HEK293 (cell line): ENCODE measurements at regions not wholly inside any gene's neighbourhood (a gene's known extent, or its start where the extent isn't known, plus 50 kb on each side); places are given as distances from the start of the nearest gene placed in this dataset.

Experiments
- CTCF ChIA-PET: fragments of 350-600 bp; formaldehyde crosslinking; extraction: SDS; loops from one replicate; lab custom pipeline; 2021; ENCODE audit warnings: antibody characterized with exemption; lab: Yijun Ruan, JAX
- POLR2A ChIA-PET: fragments of 300-600 bp; formaldehyde crosslinking; extraction: SDS; loops from one replicate; lab custom pipeline; 2020; ENCODE audit warnings: antibody characterized with exemption, inconsistent platforms; lab: Yijun Ruan, JAX
- H3K27ac ChIP-seq: fragments of 200-500 bp; sonication (Bioruptor generic); 2 replicates; pipeline ENCODE4 v1.5.1; 2014; ENCODE audit warnings: low read depth, low read length, control low read depth, inconsistent platforms; ENCODE audit errors: extremely low read depth
- H3K36me3 ChIP-seq, 2 experiments: fragments of 200-500 bp in 1 of 2; sonication (Bioruptor generic) in 1 of 2; 1 replicate in 1 of 2; 2 replicates in 1 of 2; pipeline ENCODE4 v1.5.1; 2014 to 2017; ENCODE audit warnings: inconsistent platforms in 2 of 2, low read length in 2 of 2; ENCODE audit not compliant: control insufficient read depth in 2 of 2, insufficient read depth in 1 of 2
- H3K4me1 ChIP-seq: fragments of 200-500 bp; sonication (Bioruptor generic); 2 replicates; pipeline ENCODE4 v1.5.1; 2014; ENCODE audit warnings: mild to moderate bottlenecking, low read length, inconsistent platforms; ENCODE audit not compliant: control insufficient read depth, insufficient read depth
- H3K4me3 ChIP-seq: 2 replicates; pipeline ENCODE4 v1.5.1; 2011; ENCODE audit warnings: low read depth, mild to moderate bottlenecking, control low read depth, low read length, moderate library complexity
- H3K9me3 ChIP-seq: fragments of 200-500 bp; sonication (Bioruptor generic); 2 replicates; pipeline ENCODE4 v1.5.1; 2014; ENCODE audit warnings: low read depth, low read length, inconsistent platforms; ENCODE audit not compliant: control insufficient read depth, insufficient read depth
- HOXD13 ChIP-seq: sonication (generic); formaldehyde crosslinking; IDR thresholded peaks from 2 replicates; pipeline ENCODE4 v1.8.0; 2022; ENCODE audit warnings: missing genetic modification reagents, borderline replicate concordance
- OVOL3 ChIP-seq: fragments of 450-650 bp; formaldehyde crosslinking; IDR thresholded peaks from 2 replicates; pipeline ENCODE4 v1.5.1; 2016; ENCODE audit warnings: missing biosample characterization, missing genetic modification characterization
- TCF7L2 ChIP-seq: IDR thresholded peaks from 2 replicates; pipeline ENCODE4 v1.6.1; 2011; ENCODE audit warnings: low read depth, mild to moderate bottlenecking, inconsistent platforms, low read length, moderate library complexity, borderline replicate concordance
- ZBTB8A ChIP-seq: fragments of 450-650 bp; formaldehyde crosslinking; IDR thresholded peaks from 2 replicates; pipeline ENCODE4 v1.5.1; 2016; ENCODE audit warnings: missing biosample characterization, missing genetic modification characterization
- ZFP69B ChIP-seq: fragments of 450-650 bp; formaldehyde crosslinking; IDR thresholded peaks from 2 replicates; pipeline ENCODE4 v1.5.1; 2016; ENCODE audit warnings: missing biosample characterization, missing genetic modification characterization
- ZIC2 ChIP-seq: fragments of 450-650 bp; formaldehyde crosslinking; IDR thresholded peaks from 2 replicates; pipeline ENCODE4 v1.5.1; 2016; ENCODE audit warnings: missing biosample characterization, missing genetic modification characterization
- ZNF112 ChIP-seq: fragments of 450-650 bp; formaldehyde crosslinking; IDR thresholded peaks from 2 replicates; pipeline ENCODE4 v1.5.0; 2017; ENCODE audit warnings: missing biosample characterization, missing genetic modification characterization
- ZNF121 ChIP-seq: fragments of 450-650 bp; formaldehyde crosslinking; IDR thresholded peaks from 2 replicates; pipeline ENCODE4 v1.5.1; 2016; ENCODE audit warnings: missing biosample characterization, missing genetic modification characterization
- ZNF394 ChIP-seq: fragments of 450-650 bp; formaldehyde crosslinking; IDR thresholded peaks from 2 replicates; pipeline ENCODE4 v1.5.1; 2016; ENCODE audit warnings: missing biosample characterization, missing genetic modification characterization, mild to moderate bottlenecking, moderate library complexity, borderline replicate concordance
- ZNF423 ChIP-seq: fragments of 450-650 bp; formaldehyde crosslinking; IDR thresholded peaks from 2 replicates; pipeline ENCODE4 v1.5.1; 2016; ENCODE audit warnings: missing biosample characterization, missing genetic modification characterization
- ZNF600 ChIP-seq: fragments of 450-650 bp; formaldehyde crosslinking; IDR thresholded peaks from 2 replicates; pipeline ENCODE4 v1.5.1; 2016; ENCODE audit warnings: missing biosample characterization, missing genetic modification characterization
- ZNF654 ChIP-seq: fragments of 450-650 bp; formaldehyde crosslinking; IDR thresholded peaks from 2 replicates; pipeline ENCODE4 v1.5.1; 2016; ENCODE audit warnings: low read depth, missing biosample characterization, missing genetic modification characterization
- ZSCAN5A ChIP-seq: fragments of 450-650 bp; formaldehyde crosslinking; IDR thresholded peaks from 2 replicates; pipeline ENCODE4 v1.5.1; 2016; ENCODE audit warnings: missing biosample characterization, missing genetic modification characterization
- TF ChIP-seq, protein P1 (sequence below): fragments of 450-650 bp; formaldehyde crosslinking; conservative IDR thresholded peaks from 2 replicates; pipeline ENCODE4 v1.5.1; 2016; ENCODE audit warnings: low read depth, missing biosample characterization, missing genetic modification characterization
- TF ChIP-seq, protein P2 (sequence below): fragments of 450-650 bp; formaldehyde crosslinking; IDR thresholded peaks from 2 replicates; pipeline ENCODE4 v1.5.1; 2016; ENCODE audit warnings: missing biosample characterization, missing genetic modification characterization
- TF ChIP-seq, protein P3 (sequence below): fragments of 450-650 bp; formaldehyde crosslinking; IDR thresholded peaks from 2 replicates; pipeline ENCODE4 v1.5.1; 2016; ENCODE audit warnings: missing biosample characterization, missing genetic modification characterization

DNA sequence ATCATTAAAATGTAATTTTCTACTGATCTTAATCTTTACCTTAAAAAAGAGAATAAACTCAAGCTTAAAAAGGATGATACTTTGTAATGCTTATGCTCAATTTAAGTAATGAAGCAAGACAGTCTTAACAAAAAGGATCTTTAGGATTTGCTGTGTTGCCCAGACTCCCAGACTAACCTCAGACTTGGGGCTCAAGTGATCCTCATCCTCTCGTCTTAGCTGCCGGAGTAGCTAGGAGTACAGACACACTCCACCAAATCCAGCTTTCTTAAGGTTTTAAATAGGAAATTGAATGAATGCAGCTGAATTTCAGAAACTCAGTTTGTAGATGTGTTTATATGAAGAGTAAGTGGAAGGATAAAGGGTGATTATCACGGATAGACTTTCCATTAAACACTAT is 400.5 kb upstream of the DAB2 start (continued):
- TF ChIP-seq HOXD13 (CRISPR knock-in tag) (no peak), ZFP69B (no peak)
- TF ChIP-seq, protein P1, sequence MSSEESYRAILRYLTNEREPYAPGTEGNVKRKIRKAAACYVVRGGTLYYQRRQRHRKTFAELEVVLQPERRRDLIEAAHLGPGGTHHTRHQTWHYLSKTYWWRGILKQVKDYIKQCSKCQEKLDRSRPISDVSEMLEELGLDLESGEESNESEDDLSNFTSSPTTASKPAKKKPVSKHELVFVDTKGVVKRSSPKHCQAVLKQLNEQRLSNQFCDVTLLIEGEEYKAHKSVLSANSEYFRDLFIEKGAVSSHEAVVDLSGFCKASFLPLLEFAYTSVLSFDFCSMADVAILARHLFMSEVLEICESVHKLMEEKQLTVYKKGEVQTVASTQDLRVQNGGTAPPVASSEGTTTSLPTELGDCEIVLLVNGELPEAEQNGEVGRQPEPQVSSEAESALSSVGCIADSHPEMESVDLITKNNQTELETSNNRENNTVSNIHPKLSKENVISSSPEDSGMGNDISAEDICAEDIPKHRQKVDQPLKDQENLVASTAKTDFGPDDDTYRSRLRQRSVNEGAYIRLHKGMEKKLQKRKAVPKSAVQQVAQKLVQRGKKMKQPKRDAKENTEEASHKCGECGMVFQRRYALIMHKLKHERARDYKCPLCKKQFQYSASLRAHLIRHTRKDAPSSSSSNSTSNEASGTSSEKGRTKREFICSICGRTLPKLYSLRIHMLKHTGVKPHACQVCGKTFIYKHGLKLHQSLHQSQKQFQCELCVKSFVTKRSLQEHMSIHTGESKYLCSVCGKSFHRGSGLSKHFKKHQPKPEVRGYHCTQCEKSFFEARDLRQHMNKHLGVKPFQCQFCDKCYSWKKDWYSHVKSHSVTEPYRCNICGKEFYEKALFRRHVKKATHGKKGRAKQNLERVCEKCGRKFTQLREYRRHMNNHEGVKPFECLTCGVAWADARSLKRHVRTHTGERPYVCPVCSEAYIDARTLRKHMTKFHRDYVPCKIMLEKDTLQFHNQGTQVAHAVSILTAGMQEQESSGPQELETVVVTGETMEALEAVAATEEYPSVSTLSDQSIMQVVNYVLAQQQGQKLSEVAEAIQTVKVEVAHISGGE (tag by site-specific recombination), result no peak

- Histone ChIP-seq H3K9me3 (no peaks in the 10 kb centered on the region), H3K4me3 (no peak overlapping the region), H3K36me3 (no peaks in the 10 kb centered on the region), H3K27ac (no peak overlapping the region), H3K4me1 (no peaks in the 10 kb centered on the region)
- TF ChIP-seq ZSCAN5A, result no peak
- TF ChIP-seq ZNF600 (tag by site-specific recombination), result no peak
- TF ChIP-seq ZNF121, result no peak
- TF ChIP-seq ZNF112 (tag by site-specific recombination), result no peak
- no peak for TF ChIP-seq ZBTB8A (tag by site-specific recombination)
- TF ChIP-seq TCF7L2, result no peak
- TF ChIP-seq ZNF423 (tag by site-specific recombination), result no peak
- TF ChIP-seq, protein P2, sequence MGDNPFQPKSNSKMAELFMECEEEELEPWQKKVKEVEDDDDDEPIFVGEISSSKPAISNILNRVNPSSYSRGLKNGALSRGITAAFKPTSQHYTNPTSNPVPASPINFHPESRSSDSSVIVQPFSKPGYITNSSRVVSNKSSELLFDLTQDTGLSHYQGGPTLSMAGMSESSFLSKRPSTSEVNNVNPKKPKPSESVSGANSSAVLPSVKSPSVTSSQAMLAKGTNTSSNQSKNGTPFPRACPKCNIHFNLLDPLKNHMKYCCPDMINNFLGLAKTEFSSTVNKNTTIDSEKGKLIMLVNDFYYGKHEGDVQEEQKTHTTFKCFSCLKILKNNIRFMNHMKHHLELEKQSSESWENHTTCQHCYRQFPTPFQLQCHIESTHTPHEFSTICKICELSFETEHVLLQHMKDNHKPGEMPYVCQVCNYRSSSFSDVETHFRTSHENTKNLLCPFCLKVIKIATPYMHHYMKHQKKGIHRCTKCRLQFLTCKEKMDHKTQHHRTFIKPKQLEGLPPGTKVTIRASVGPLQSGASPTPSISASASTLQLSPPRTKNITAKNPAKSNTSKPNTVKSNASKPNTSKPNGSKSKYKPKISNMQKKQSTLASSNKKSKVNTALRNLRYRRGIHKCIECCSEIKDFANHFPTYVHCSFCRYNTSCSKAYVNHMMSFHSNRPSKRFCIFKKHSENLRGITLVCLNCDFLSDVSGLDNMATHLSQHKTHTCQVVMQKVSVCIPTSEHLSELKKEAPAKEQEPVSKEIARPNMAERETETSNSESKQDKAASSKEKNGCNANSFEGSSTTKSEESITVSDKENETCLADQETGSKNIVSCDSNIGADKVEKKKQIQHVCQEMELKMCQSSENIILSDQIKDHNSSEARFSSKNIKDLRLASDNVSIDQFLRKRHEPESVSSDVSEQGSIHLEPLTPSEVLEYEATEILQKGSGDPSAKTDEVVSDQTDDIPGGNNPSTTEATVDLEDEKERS (tag by site-specific recombination), result no peak
- TF ChIP-seq OVOL3, result no peak
- no peak for TF ChIP-seq ZIC2 (tag by site-specific recombination)
- TF ChIP-seq, protein P3, sequence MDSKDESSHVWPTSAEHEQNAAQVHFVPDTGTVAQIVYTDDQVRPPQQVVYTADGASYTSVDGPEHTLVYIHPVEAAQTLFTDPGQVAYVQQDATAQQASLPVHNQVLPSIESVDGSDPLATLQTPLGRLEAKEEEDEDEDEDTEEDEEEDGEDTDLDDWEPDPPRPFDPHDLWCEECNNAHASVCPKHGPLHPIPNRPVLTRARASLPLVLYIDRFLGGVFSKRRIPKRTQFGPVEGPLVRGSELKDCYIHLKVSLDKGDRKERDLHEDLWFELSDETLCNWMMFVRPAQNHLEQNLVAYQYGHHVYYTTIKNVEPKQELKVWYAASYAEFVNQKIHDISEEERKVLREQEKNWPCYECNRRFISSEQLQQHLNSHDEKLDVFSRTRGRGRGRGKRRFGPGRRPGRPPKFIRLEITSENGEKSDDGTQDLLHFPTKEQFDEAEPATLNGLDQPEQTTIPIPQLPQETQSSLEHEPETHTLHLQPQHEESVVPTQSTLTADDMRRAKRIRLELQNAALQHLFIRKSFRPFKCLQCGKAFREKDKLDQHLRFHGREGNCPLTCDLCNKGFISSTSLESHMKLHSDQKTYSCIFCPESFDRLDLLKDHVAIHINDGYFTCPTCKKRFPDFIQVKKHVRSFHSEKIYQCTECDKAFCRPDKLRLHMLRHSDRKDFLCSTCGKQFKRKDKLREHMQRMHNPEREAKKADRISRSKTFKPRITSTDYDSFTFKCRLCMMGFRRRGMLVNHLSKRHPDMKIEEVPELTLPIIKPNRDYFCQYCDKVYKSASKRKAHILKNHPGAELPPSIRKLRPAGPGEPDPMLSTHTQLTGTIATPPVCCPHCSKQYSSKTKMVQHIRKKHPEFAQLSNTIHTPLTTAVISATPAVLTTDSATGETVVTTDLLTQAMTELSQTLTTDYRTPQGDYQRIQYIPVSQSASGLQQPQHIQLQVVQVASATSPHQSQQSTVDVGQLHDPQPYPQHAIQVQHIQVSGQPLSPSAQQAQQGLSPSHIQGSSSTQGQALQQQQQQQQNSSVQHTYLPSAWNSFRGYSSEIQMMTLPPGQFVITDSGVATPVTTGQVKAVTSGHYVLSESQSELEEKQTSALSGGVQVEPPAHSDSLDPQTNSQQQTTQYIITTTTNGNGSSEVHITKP (tag by site-specific recombination), result no peak
- TF ChIP-seq ZNF394 (tag by site-specific recombination), result no peak
- no peak for TF ChIP-seq ZNF654 (tag by site-specific recombination)
- ChIA-PET CTCF (no interaction called here), POLR2A (no interaction called here)
These were observed 397.2 kb upstream of the DAB2 start for GRCh38 chr5:39822020-39822419.
